GM21619 (cell line): ENCODE measurements at regions not wholly inside any gene's neighbourhood (a gene's known extent, or its start where the extent isn't known, plus 50 kb on each side); places are given as distances from the start of the nearest gene placed in this dataset.

Experiments
- ATAC-seq: cut with Tn5 transposase; IDR thresholded peaks from one replicate; pipeline ENCODE4 v1.9.1; 2021; ENCODE audit not compliant: unreplicated experiment

- no peak for ATAC-seq
Observed at GRCh38 chr22:48756146-48757111, 1071.2 kb downstream of the BRD1 start.

DNA sequence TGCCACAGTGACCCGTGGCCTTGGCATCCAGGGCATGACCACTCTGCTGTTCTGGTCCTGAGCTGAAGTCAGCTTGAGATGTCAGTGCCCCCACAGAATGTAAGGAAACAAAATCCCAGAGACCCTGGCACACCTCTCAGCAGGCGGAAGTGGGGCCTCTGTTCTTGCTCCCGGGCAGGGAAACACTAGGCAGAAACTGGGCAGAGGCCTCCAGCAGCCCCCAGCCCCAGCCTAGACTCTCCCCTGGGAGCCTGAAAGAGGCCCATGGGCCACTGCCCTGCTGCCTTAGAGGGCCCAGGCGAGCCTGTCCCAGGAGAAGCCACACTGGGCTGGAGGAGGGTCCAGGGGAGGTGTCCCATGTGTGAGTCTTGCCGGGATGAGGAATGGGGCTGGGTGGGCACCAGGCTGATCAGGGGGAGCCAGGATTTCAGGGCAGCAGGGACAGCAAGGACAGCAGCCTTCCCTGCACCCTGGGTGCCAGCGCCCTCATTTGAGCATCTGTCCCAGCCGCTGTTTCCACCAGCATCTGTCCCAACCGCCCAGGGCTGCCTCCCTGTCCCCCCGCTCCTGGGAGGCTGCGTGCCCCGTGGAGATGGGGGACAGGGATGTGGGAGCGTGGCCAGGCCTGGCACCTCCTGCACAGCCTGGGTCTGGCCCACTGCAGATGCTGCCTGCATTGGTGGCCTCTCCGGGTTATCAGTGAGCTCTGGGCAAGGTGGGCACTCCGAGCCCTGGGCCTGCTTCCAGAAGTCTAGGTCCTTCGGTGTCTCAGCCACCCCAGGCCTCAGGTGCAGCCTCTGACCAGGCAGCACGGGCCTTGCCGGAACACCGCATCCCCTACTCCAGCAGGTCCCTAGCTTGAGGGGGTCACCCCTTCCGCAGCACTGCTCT is 1072.4 kb downstream of the BRD1 start:
- ATAC-seq: no peak

DNA sequence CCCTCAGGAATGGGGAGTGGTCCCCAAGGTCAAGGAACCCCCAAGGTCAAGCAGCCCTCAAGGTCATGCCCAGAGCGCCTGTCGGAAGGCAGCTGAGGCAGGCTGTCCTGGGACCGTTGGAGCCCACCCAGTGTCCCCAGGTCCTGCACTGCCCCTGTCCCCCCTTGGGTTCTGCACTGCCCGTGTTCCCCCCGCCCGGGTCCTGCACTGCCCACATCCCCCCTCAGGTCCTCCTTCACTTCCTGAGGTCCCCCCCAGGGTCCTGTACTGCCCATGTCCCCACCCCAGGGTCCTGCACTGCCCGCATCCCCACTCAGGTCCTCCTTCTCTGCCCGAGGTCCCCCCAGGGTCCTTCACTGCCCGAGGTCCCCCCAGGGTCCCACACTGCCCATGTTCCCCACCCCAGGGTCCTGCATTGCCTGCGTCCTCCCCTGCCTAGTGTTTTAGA is 1073.0 kb downstream of the BRD1 start:
- no peak for ATAC-seq

DNA sequence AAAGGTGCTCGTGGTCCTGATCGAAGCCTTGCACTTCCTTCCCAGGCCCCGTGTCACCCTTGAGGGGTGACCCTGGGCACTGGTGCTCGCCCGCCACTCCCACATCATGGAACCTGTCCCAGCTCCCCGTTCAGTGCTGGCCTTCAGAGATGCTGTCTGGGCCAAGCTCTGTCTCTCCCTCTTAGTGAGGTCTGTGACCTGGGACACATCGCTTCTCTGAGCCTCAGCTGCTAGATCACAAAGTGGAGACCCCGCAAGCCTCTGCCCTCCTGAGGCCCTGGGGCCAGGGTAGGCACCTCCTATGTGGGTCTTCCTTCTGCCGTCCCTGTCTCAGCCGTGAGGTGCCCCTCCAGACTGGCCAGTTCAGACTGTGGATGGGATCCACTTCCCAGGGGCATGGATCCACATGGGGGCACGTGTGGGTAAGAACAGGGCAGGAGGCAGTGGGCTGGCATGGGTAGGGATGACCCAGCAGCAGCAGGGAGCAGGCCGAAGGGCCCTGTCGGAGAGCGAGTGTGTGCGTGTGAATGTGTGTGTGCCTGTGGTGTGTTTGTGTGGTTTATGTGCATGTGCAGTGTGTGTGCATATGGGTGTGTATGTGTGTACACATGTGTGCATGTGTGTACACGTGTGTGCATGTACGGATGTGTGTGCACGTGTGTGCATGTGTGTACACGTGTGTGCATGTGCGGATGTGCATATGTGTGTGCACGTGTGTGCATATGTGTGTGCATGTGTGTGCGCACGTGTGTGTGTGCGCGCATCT is 1073.7 kb downstream of the BRD1 start:
- no peak for ATAC-seq

DNA sequence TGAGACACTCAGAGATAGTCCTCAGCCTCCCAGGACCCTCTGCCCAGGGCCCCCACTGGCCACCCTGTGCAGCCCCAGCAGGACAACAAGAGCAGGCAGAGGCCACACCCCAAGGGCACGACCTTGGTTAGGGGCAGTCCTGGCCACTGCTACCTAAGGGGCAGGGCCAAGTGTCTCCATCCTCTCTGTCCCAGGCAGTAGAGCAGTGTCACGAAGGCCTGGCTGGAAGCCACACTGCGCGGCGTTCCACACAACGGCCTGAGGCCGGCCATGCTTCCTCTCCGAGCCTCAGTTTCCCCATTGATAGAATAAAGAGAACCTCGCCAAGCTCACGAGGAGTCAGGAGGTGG is 1074.3 kb downstream of the BRD1 start:
- no peak for ATAC-seq

DNA sequence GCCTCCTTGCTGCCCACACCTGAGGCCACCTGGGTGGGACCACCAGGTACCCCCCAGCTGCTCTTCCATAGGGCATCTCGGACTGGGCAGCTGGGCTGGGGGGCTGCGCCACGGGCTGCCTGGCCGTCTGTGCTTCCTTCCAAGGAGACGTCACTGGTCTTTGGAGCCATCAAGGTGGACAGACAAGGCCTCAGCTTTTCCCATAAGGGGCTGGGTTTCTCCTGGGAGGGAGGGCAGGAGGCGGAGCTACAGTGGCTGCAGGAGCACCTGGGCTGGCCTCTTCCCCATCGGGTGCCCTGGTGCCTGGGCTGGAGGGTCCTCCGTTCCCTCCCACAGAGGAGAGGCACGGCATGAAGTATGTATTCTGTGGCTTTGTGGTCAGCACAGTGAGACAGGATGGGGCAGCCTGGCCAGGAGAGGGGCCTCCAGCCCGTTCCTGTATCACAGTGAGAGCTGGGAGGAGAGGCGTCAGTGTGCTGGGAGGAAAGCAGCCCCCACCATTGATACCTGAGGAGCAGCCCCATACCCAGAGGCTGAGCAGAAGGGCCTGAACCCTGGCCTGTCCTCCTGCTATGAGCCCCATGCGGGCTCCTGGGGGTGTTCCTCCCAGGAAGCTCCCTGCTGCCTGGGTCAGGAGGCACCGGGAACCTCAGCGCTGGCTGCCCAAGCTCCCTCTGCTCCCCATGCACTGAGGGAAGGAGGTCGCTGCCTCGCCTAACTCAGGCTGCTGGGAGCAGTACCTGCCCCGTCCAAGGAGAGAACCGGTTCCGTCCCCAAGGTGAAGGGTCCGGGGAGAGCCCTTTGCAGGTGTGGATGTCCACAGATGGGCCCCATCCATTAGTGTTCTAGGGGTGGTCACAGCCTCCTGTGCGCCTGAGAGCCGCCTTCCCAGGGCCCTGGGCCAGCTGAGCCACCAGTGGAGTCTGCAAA is 1075.0 kb downstream of the BRD1 start:
- no peak for ATAC-seq

DNA sequence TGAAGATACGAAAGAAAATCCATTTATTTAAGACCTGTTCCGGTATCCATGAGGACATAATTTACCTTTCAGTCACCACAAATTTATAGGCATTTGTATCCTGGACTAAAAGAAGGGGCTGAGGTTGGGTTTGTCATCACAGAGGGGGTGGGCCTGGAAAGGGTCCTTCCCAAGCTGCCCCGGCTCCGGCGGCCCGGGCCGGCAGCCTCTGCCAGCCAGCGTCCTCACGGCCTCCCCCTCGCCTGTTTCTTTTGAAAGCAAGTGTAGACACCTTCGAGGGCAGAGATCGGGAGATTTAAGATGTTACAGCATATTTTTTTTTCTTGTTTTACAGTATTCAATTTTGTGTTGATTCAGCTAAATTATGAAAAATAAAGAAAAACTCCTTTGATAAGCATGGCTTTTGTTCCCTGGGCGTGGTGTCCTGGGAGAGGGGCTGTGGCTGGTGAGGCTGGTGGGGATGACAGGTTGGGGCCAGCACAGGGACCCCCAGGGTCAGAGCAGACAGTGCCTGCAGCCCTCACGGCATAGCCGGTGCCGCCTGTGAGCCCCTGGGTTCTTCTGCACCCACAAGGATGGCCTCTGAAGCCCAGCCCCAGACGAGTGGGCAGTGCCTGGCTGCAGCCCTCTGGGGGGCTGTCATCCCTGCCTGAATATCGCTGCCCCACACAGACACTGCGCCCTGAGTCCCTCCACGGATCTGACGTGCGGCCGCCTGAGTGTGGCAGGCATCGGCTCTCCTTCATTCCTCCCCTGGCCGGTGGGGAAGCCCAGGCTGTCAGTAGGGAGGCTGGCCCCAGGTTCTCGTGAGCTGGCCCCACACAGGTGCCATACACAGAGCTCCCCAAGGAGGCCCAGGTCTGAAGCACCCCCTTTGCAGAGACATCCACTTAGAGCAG is 1075.9 kb downstream of the BRD1 start:
- ATAC-seq: no peak

DNA sequence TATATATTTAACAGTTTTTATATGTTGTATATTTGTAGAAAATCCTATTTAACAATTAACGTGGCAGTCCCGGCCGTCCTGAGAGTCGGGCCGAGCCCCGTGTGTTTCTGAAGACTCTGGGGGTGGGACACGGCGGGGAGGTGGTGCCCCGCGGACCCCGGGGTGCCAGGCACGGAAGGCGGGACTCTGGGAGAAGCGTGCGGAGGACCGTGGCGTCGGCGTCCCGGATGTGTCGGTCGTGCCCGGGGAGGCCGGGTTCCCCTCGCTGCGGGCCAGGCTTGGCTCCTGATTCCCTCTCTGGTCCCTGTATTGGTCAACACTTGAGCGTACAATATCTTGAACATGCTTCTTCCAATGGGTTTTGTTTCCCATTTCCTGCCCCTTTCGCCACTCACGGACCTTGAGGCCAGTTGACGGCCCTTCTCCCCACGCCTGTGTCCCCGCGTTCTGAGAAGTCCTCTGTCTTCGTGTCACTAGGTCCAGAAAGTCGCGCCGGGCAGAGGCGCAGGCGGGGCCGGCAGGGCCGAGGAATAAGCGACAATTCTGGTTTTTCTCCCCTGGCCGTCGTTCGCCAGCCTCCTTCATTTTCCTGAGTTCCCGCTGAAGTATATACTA is 1076.7 kb downstream of the BRD1 start:
- no peak for ATAC-seq

DNA sequence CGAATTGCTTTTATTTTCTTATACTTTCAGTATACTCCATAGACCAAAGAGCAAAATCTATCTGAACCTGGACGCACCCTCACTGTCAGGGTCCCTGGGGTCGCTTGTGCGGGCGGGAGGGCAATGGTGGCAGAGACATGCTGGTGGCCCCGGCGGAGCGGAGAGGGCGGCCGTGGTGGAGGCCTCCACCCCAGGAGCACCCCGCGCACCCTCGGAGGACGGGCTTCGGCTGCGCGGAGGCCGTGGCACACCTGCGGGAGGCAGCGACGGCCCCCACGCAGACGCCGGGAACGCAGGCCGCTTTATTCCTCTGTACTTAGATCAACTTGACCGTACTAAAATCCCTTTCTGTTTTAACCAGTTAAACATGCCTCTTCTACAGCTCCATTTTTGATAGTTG is 1077.4 kb downstream of the BRD1 start:
- ATAC-seq: no peak

DNA sequence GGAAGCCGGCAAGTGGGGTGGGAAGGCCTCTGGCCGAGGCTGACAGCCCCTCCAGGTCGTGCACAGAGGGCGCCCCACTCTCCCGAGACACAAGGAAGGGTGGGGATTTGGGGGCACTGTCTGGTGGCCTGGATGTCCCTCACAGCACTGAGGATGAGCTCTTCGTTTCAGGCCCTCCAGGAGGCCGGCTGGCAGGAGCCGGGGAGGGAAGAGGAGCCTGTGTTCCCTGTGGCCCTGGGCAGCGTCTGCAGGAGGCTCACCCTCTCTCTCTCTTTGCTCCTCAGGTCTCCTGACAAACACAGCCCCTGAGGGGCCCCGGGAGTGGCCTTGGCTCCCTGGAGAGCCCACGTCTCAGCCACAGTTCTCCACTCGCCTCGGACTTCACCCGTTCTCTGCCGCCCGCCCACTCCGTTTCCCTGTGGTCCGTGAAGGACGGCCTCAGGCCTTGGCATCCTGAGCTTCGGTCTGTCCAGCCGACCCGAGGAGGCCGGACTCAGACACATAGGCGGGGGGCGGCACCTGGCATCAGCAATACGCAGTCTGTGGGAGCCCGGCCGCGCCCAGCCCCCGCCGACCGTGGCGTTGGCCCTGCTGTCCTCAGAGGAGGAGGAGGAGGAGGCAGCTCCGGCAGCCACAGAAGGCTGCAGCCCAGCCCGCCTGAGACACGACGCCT is 1078.0 kb downstream of the BRD1 start:
- ATAC-seq: no peak

GRCh38 chr22:48748860-48749554 is 1078.7 kb downstream of the BRD1 start:
- ATAC-seq: no peak

GRCh38 chr22:48748113-48748859 is 1079.4 kb downstream of the BRD1 start:
- no peak for ATAC-seq

DNA sequence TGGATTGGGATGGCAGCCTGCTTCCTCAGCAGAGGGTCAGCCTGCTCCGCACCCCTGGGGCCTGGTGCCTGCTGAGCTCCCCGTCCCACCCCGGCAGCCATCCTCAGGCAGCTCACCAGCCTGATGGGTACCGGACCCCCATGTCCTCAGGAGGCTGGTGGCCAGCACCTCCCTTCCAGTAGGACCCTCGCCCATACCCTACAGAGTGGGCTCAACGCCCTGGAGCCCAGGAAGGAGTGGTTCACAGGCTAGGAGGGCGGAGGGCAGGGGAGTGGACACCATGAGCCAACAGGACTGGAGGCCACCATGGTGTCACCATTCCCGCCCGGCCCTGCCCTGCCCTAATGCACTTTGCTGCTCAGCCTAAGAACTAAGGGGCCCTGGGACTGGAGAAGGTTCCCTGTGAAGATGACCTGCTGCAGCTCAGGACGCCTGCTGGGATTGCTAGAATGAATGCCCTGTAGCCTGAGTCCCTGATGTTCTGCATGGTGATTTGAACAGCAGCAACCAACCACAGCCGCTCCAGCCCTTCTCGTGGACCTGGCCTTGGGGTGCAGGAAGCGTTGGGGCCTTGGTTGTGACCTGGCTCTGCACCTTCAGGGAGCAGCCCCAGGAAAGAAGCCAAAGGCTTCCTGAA is 1080.8 kb downstream of the BRD1 start:
- no peak for ATAC-seq

DNA sequence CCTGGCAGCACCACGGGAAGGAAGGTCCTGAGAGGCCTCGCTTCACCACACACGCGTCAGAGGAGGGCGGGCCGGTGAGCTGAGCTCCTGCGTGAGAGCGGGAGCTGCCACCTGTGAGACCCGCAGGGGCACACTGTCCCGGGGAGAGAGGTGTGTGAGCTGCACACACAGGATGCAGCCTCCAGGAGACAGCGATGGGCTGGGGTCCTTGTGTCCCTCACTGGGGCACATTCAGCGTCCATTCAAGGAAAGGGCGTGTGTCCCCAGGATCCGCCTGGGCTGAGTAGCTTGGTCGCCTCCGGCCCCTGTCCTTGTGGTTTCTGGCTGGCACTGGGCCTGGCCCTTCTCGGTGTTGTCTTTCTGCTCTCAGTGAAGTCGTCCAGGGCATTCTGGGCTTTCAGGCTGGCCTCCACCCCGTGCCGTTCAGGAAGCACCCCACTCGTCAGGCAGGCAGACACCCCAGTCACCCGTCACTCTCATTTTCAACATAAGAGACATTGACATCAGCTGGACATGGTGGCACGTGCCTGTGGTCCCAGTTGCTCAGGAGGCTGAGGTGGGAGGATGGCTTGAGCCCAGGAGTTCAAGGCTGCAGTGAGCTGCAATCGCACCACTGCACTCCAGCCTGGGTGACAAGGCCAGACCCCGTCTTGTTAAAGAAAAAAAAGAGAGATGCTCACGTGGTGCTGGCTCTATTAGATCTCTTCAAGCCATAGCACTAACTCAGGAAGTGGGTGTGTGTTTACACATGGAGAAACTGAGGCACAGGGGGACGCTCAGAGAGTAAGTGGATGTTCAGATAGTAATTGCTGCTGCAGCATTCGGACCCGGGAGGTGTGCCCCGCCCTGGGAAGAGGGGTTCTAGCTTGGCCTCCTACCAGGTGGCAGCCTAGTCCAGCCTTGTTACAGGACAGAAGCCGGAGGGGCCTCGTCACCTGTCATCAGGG is 1081.6 kb downstream of the BRD1 start:
- no peak for ATAC-seq
